AG10803 (cell line): ENCODE measurements at regions not wholly inside any gene's neighbourhood (a gene's known extent, or its start where the extent isn't known, plus 50 kb on each side); places are given as distances from the start of the nearest gene placed in this dataset.

Experiments used
- DNase-seq: peaks from one replicate; pipeline ENCODE4 v3.0.0; 2010; ENCODE audit warnings: low read depth
- H3K4me3 ChIP-seq: 2 replicates; pipeline ENCODE4 v1.5.1; 2011; ENCODE audit warnings: mild to moderate bottlenecking, low read length, control low read depth
- TF ChIP-seq, protein P1 (sequence below): conservative IDR thresholded peaks from 2 replicates; pipeline ENCODE4 v1.5.1; 2011; ENCODE audit warnings: mild to moderate bottlenecking, low read length, control low read depth, inconsistent platforms

DNA sequence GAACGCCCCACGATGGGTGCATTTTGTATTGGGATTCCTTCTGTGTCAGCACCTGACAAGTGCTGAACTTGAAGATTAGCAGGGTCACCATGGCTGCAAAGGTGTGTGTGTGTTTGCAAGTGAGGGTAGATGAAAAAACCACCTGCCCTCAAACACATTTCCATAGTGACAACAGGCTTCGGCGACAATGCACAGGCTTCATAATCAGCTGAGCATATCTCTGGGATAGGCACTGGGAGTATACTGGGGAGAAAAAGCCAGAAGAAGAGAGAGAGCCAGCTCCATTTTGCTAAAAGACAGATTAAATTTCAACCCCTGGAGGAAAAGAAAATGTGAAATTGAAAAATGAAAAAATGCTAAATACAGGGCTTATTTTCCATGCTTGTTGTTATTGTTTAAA lies 656.1 kb downstream of the INHBA start:
- no peak for DNase-seq
- TF ChIP-seq, protein P1, sequence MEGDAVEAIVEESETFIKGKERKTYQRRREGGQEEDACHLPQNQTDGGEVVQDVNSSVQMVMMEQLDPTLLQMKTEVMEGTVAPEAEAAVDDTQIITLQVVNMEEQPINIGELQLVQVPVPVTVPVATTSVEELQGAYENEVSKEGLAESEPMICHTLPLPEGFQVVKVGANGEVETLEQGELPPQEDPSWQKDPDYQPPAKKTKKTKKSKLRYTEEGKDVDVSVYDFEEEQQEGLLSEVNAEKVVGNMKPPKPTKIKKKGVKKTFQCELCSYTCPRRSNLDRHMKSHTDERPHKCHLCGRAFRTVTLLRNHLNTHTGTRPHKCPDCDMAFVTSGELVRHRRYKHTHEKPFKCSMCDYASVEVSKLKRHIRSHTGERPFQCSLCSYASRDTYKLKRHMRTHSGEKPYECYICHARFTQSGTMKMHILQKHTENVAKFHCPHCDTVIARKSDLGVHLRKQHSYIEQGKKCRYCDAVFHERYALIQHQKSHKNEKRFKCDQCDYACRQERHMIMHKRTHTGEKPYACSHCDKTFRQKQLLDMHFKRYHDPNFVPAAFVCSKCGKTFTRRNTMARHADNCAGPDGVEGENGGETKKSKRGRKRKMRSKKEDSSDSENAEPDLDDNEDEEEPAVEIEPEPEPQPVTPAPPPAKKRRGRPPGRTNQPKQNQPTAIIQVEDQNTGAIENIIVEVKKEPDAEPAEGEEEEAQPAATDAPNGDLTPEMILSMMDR: no peak
- H3K4me3 ChIP-seq: no peak overlapping the region

DNA sequence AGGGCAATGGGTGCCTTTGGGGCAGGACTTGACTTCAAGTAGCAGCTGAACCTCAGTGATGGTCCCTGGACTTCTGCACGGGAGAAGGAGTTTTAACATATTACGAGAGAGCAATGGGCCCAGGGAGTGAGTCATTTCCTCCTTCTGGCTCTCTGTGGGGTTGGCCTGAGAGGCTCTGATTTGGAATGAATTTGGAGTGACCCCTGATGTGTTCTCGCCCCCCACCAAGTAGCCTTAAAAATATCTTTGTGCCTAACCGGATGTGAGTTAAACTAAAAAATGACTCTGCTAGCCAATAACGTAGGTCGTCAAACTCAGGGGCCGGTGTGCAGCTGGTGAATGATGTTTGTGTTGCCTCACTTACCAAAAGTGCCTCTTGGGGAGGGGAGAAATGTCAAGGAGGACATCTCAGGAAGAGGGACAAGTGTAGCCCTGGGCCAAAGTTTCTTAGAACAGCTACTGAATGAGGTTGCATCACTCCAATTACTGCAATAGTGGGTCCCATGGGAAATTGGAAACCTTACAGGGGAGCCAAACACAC lies 656.6 kb downstream of the INHBA start:
- no peak overlapping the region for H3K4me3 ChIP-seq
- no peak for DNase-seq
- TF ChIP-seq, protein P1: no peak

DNA sequence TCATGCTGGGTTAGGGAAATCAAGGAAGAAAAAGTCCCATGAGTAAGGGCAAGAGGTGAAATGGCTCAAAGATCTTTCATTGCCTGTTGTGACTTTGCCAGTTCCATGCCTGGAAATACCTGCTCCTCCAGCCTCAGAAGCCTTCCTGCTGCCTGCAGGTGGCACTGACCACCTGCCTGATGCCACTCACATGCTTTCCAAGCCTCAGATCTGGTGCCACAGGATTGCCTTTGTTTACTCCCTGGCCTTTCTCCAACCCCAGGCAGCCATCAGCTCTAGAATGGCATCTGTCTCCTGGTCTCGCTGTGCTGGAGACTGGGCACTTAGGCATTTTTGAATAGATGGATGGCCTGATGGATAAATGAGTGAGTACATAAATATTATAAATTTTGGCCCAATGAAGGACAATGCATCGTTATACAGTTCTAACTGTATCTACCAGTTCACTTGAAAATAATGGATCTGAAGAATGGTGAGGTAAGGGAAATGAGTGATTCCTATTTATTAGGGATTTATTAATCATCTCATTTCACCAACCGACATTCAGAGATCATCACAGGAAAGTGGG lies 657.2 kb downstream of the INHBA start:
- no peak for DNase-seq
- no peak overlapping the region for H3K4me3 ChIP-seq
- TF ChIP-seq, protein P1: no peak

DNA sequence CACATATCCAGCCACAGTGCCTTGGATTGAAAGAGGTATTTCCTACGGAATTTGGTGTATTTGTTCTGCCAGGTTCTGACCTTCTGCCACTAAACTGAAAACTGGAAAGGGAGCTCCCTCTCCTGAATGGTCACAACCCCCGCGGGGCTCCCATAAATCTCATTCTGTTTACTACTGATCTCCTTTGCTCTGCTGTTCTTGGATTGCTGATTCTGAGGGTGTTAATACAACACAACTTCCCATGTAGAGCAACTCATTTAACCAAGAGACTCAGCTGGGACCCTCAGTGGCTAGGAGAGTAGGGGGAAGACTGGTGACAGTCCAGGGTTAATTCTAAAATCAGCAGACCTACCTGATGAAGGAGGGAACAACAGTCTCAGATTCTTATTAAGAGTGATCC lies 662.9 kb downstream of the INHBA start:
- DNase-seq: no peak
- no peak overlapping the region for H3K4me3 ChIP-seq
- TF ChIP-seq, protein P1: no peak

DNA sequence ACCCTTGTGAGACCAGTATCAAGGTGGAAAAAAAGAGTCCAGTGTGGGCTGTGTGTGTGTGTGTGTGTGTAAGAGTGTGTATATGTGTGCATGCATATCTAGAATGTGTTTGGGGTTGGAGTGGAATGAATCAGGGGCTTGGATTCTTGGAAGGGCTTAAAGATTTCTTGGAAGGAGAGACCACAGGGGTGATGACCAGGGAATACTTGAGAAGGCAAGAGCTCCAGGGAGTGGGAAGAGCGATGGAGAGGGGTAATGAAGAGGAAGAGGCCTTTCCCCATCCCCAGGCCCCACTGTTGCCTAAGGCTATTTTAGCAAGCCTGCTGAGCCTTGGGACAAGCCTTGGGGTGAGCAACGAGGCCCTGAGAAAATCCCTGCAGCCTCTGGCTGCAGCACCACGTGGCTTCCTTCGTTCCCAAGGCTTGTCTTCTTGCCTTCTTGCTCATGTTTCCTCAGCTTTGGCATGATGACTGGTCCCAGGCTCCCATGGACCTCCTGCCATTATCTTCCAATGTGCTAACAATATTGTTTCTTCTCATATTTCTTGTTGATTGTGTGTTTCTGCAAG lies 663.4 kb downstream of the INHBA start:
- H3K4me3 ChIP-seq: no peak overlapping the region
- TF ChIP-seq, protein P1: no peak
- no peak for DNase-seq

DNA sequence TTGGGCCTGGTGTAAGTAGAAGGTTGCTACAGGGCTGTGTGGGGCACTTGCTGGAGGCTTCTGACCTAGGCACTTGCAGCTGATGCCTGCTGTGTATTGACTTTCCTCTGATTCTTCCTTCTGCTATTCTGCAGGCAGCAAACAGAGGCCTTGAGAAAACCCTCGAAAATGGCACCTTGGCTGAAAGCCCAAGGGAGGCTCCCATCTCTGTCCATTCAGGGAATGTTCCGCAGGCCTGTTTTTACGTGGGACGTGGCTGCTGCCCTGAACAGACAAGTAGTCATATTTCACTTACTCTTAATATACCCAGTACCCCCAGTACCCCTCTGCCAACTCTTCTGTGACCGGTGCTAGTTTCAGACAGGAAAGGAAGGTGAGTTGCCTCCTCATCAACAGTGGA lies 664.7 kb downstream of the INHBA start:
- TF ChIP-seq, protein P1: no peak
- H3K4me3 ChIP-seq: no peak overlapping the region
- DNase-seq: no peak

DNA sequence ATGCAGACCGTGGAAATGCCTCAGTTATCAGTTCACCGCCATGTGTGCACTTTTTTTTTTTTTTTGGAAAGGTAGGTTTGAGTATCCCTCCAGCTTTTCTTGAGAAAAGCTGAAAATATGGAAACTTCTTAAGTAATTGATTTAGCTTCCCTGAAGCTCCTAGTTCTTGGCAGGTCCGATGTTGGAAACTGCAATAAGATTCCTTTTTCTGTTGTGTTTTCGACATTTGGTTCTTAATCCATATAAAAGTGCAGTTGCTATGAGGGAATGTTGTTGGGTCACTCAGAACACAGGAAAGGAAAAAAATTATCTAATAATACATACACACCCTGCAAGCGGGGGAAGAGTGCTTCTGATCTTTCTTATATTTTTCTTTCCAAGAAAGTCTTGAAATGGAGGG lies 665.2 kb downstream of the INHBA start:
- DNase-seq: no peak
- H3K4me3 ChIP-seq: no peak overlapping the region

More for the DNA sequence above, 665.2 kb downstream of the INHBA start:
- TF ChIP-seq, protein P1: no peak
